Suprapubic skin (tissue), 4 donors: ENCODE measurements at regions not wholly inside any gene's neighbourhood (a gene's known extent, or its start where the extent isn't known, plus 50 kb on each side); places are given as distances from the start of the nearest gene placed in this dataset.

ENCODE experiments used
- DNase-seq, 2 donors: peaks; one replicate each; pipeline ENCODE4 v3.0.0-alpha.2; 2019; ENCODE audit warnings: low spot score in 2 of 2
- H3K27ac ChIP-seq: fragments of 200-600 bp; sonication (generic); one replicate; pipeline ENCODE4 v1.5.1; 2019
- H3K27me3 ChIP-seq: fragments of 200-600 bp; sonication (generic); one replicate; pipeline ENCODE4 v1.5.1; 2019
- H3K36me3 ChIP-seq: fragments of 200-600 bp; sonication (generic); one replicate; pipeline ENCODE4 v1.5.1; 2019
- H3K4me1 ChIP-seq: fragments of 200-600 bp; sonication (generic); one replicate; pipeline ENCODE4 v1.5.1; 2019
- H3K4me3 ChIP-seq: fragments of 200-600 bp; sonication (generic); one replicate; pipeline ENCODE4 v1.5.1; 2019; ENCODE audit warnings: mild to moderate bottlenecking
- H3K9me3 ChIP-seq: fragments of 200-600 bp; sonication (generic); one replicate; pipeline ENCODE4 v1.5.1; 2019
- EP300 ChIP-seq: sonication (generic); formaldehyde crosslinking; IDR thresholded peaks from one replicate; pipeline ENCODE4 v1.6.1; 2017; ENCODE audit warnings: antibody characterized with exemption
- POLR2A ChIP-seq, 2 donors: fragments of 450-650 bp; IDR thresholded peaks; one replicate each; pipeline ENCODE4 v1.6.1; 2017; ENCODE audit warnings: antibody characterized with exemption in 2 of 2, mild to moderate bottlenecking in 2 of 2, moderate library complexity in 2 of 2
- POLR2AphosphoS5 ChIP-seq, 3 donors: sonication (generic); formaldehyde crosslinking; IDR thresholded peaks; one replicate each; pipeline ENCODE4 v1.6.1; 2017; ENCODE audit warnings: antibody characterized with exemption in 3 of 3
- WGBS: methylation state at CpG from one replicate; pipeline ENCODE4 v1.1.5; 2018; 5-methylcytosine and 5-hydroxymethylcytosine counted together
- TF ChIP-seq, protein P1 (sequence below), 2 donors: fragments of 200-600 bp in 1 of 2; fragments of 450-650 bp in 1 of 2; sonication (generic) in 1 of 2; IDR thresholded peaks; one replicate each; pipeline ENCODE4 v1.5.1; 2016 to 2019; ENCODE audit warnings: antibody characterized with exemption in 2 of 2, mild to moderate bottlenecking in 1 of 2, moderate library complexity in 1 of 2

DNA sequence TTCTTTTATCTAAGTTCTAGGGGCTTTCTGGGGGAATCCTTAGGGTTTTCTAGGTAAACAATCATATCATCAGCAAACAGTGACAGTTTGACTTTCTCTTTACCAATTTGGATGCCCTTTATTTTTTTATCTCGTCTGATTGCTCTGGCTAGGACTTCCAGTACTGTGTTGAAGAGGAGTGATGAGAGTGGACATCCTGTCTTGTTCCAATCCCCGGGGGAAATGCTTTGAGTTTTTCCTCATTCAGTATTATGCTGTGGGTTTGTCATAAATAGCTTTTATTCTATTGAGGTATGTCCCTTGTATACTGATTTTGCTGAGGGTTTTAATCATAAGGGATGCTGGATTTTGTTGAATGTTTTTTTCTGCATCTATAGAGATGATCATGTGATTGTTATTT is 549.5 kb downstream of the EPHA4 start:
- Histone ChIP-seq H3K4me1 (no peaks in the 10 kb centered on the region), H3K27ac (no peak overlapping the region), H3K4me3 (no peak overlapping the region), H3K27me3 (no peaks in the 10 kb centered on the region), H3K9me3 (no peaks in the 10 kb centered on the region), H3K36me3 (no peaks in the 10 kb centered on the region)
- TF ChIP-seq POLR2A (IDR thresholded peaks at IDR 0.05) (no peak), EP300 (no peak), POLR2AphosphoS5 (IDR thresholded peaks at IDR 0.05) (no peak)
- TF ChIP-seq, protein P1, sequence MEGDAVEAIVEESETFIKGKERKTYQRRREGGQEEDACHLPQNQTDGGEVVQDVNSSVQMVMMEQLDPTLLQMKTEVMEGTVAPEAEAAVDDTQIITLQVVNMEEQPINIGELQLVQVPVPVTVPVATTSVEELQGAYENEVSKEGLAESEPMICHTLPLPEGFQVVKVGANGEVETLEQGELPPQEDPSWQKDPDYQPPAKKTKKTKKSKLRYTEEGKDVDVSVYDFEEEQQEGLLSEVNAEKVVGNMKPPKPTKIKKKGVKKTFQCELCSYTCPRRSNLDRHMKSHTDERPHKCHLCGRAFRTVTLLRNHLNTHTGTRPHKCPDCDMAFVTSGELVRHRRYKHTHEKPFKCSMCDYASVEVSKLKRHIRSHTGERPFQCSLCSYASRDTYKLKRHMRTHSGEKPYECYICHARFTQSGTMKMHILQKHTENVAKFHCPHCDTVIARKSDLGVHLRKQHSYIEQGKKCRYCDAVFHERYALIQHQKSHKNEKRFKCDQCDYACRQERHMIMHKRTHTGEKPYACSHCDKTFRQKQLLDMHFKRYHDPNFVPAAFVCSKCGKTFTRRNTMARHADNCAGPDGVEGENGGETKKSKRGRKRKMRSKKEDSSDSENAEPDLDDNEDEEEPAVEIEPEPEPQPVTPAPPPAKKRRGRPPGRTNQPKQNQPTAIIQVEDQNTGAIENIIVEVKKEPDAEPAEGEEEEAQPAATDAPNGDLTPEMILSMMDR (IDR thresholded peaks at IDR 0.05) = no peak
- WGBS = 66% methylated on average over 2 of the region's 2 CpGs
- DNase-seq = no peak

DNA sequence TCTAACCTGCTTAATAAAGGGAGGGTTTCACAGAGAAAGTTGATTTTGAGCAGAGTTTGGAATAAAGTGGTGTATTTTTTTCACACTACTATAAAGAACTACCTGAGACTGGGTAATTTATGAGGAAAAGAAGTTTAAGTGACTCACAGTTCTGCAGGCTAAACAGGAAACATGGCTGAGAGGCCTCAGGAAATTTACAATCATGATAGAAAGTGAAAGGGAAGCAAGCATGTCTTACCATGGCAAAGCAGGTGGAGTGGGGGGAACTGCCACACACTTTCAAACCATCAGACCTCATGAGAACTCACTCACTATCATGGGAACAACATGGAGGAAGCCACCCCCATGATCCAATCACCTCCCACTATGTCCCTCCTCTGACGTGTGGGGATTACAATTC is 546.7 kb downstream of the EPHA4 start:
- 63% methylated on average over 1 of the region's 1 CpG for WGBS

DNA sequence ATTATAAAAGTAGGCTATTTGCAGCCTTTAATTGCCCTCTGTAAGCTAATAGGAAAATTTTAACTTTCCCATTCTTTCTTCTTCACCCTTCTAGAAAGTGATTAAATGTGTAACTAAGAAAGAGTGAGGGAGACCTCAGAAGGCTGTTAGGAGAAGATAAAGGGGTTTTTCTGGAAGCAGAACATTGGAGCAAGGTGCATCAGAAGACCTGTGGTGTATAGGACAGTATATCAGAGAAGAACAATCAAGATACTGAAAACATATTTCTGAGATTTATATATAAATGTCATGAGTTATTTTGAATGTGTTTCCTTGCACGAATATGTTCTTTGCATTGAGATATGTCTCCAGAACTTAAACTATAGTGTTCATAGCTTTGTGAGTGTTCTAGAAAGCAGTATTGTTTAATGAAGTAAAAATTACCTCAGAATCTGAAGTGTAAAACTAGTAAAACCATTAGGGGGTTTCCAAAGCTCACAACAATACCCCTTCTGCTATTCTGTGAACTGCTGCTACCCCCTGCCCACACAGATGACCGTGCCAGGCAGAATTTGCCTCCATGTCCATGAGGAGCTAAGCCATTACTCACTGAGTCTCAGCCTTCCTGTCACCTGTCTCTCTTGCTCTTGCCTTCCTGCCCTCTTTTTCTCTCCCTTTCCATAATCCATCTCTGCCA is 537.9 kb downstream of the EPHA4 start:
- no peak overlapping the region for H3K27ac ChIP-seq
- no peaks in the 10 kb centered on the region for H3K27me3 ChIP-seq
- no peak overlapping the region for H3K4me3 ChIP-seq
- H3K9me3 ChIP-seq = no peaks in the 10 kb centered on the region
- no peaks in the 10 kb centered on the region for H3K36me3 ChIP-seq
- WGBS = 83% methylated on average over 2 of the region's 2 CpGs
- TF ChIP-seq POLR2AphosphoS5 (IDR thresholded peaks at IDR 0.05) = no peak
- TF ChIP-seq, protein P1 (IDR thresholded peaks at IDR 0.05) = no peak
- TF ChIP-seq POLR2A (IDR thresholded peaks at IDR 0.05) = no peak
- TF ChIP-seq EP300 = no peak
- H3K4me1 ChIP-seq = no peaks in the 10 kb centered on the region
- no peak for DNase-seq

More for the DNA sequence above, 546.7 kb downstream of the EPHA4 start:
- H3K36me3 ChIP-seq = no peaks in the 10 kb centered on the region
- H3K4me3 ChIP-seq = no peak overlapping the region
- no peaks in the 10 kb centered on the region for H3K9me3 ChIP-seq
- no peak for DNase-seq
- H3K4me1 ChIP-seq = no peaks in the 10 kb centered on the region
- TF ChIP-seq, protein P1 (IDR thresholded peaks at IDR 0.05) = no peak
- no peak for TF ChIP-seq POLR2AphosphoS5 (IDR thresholded peaks at IDR 0.05)
- no peak for TF ChIP-seq POLR2A (IDR thresholded peaks at IDR 0.05)
- TF ChIP-seq EP300 = no peak
- no peak overlapping the region for H3K27ac ChIP-seq
- no peaks in the 10 kb centered on the region for H3K27me3 ChIP-seq

DNA sequence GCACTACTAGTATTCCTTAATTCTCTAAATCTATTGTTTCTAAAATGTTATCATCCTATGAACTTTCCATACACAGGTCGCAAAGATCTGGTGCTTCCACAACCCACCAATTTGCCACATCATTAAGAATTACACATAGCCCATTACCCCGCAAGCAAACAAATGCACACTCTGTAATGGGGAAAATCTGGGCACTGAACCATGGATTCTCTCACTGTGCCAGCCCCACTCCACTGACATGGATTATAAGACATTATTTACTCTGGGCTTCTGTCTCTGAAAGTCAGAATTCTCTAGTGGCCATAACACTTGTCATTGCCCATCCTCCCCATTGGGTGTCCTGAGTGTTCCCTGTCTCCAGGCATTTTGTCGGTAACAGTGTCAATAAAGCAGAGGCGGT is 537.1 kb downstream of the EPHA4 start:
- no peaks in the 10 kb centered on the region for H3K36me3 ChIP-seq
- no peak overlapping the region for H3K4me3 ChIP-seq
- no peaks in the 10 kb centered on the region for H3K27me3 ChIP-seq
- H3K9me3 ChIP-seq = no peaks in the 10 kb centered on the region
- H3K4me1 ChIP-seq = no peaks in the 10 kb centered on the region
- WGBS = 97% methylated on average over 4 of the region's 4 CpGs
- no peak for DNase-seq
- TF ChIP-seq POLR2AphosphoS5 (IDR thresholded peaks at IDR 0.05) (no peak), POLR2A (IDR thresholded peaks at IDR 0.05) (no peak), EP300 (no peak)
- TF ChIP-seq, protein P1 (IDR thresholded peaks at IDR 0.05) = no peak
- no peak overlapping the region for H3K27ac ChIP-seq

DNA sequence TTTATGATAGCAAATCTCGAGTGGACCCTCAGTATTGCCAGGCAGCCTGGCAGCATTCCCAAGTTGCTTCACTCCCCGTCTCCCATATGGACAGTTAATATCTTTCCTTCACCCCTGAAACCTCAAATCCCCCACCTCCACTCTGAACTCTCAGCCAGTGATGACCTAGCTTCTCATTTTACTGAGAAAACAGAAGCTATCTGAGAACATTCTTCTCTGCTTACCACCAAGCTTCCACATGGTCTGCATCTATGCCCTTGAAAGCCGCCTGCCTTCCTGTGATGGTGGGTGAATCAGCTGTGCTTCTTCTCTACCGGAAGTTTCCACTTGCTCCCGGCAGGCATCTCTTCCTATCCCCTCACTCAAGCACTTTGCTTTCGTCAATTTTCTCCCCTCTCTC is 529.2 kb downstream of the EPHA4 start:
- WGBS = 85% methylated on average over 6 of the region's 6 CpGs
- H3K4me1 ChIP-seq = no peaks in the 10 kb centered on the region
- no peaks in the 10 kb centered on the region for H3K9me3 ChIP-seq
- no peak overlapping the region for H3K4me3 ChIP-seq
- H3K36me3 ChIP-seq = no peaks in the 10 kb centered on the region
- no peak for DNase-seq
- TF ChIP-seq EP300 (no peak), POLR2AphosphoS5 (IDR thresholded peaks at IDR 0.05) (no peak), POLR2A (IDR thresholded peaks at IDR 0.05) (no peak)
- TF ChIP-seq, protein P1 (IDR thresholded peaks at IDR 0.05) = no peak
- no peak overlapping the region for H3K27ac ChIP-seq
- H3K27me3 ChIP-seq = no peaks in the 10 kb centered on the region
